SK-N-SH treated with all-trans-retinoic acid at 6 μM for 48 hours (cell line): ENCODE measurements at regions not wholly inside any gene's neighbourhood (a gene's known extent, or its start where the extent isn't known, plus 50 kb on each side); places are given as distances from the start of the nearest gene placed in this dataset.

Experiments
- ATAC-seq: fragments of 200-7000 bp; cut with Tn5 transposase; 3 replicates; pipeline ENCODE4 v1.9.1; 2020; ENCODE audit warnings: mild to moderate bottlenecking, moderate library complexity
- ARNTL ChIP-seq: fragments of 450-650 bp; formaldehyde crosslinking; IDR thresholded peaks from 2 replicates; pipeline ENCODE4 v1.5.0; 2020; ENCODE audit warnings: low read depth, mild to moderate bottlenecking, moderate library complexity, borderline replicate concordance
- BACH2 ChIP-seq: fragments of 250-450 bp; sonication (Bioruptor Pico); IDR thresholded peaks from 2 replicates; pipeline ENCODE4 v1.9.0; 2021; ENCODE audit warnings: mild to moderate bottlenecking, borderline replicate concordance
- CREB5 ChIP-seq: fragments of 250-450 bp; sonication (Bioruptor Pico); IDR thresholded peaks from 2 replicates; pipeline ENCODE4 v1.5.1; 2020; ENCODE audit warnings: low read depth, mild to moderate bottlenecking, moderate library complexity
- CSDC2 ChIP-seq: fragments of 250-450 bp; sonication (Bioruptor Pico); IDR thresholded peaks from 2 replicates; pipeline ENCODE4 v1.5.0; 2020; ENCODE audit warnings: mild to moderate bottlenecking, moderate library complexity
- ESRRG ChIP-seq: fragments of 250-450 bp; sonication (Bioruptor Pico); IDR thresholded peaks from 2 replicates; pipeline ENCODE4 v1.6.1; 2021; ENCODE audit warnings: mild to moderate bottlenecking
- GLIS3 ChIP-seq: fragments of 250-450 bp; sonication (Bioruptor Pico); IDR thresholded peaks from 2 replicates; pipeline ENCODE4 v1.5.0; 2020; ENCODE audit warnings: mild to moderate bottlenecking, moderate library complexity
- ISL1 ChIP-seq: fragments of 250-450 bp; sonication (Bioruptor Pico); IDR thresholded peaks from 2 replicates; pipeline ENCODE4 v2.1.2; 2022; ENCODE audit warnings: mild to moderate bottlenecking, moderate library complexity
- OSR1 ChIP-seq: fragments of 250-450 bp; sonication (Bioruptor Pico); IDR thresholded peaks from 2 replicates; pipeline ENCODE4 v1.8.0; 2022; ENCODE audit warnings: moderate library complexity, mild to moderate bottlenecking, inconsistent platforms
- PATZ1 ChIP-seq: fragments of 250-450 bp; sonication (Bioruptor Pico); IDR thresholded peaks from 2 replicates; pipeline ENCODE4 v1.8.0; 2020; ENCODE audit warnings: mild to moderate bottlenecking, moderate library complexity, borderline replicate concordance
- PPARA ChIP-seq: fragments of 250-450 bp; sonication (Bioruptor Pico); IDR thresholded peaks from 2 replicates; pipeline ENCODE4 v1.5.0; 2020; ENCODE audit warnings: mild to moderate bottlenecking, borderline replicate concordance
- RARB ChIP-seq: fragments of 250-450 bp; sonication (Bioruptor Pico); IDR thresholded peaks from 2 replicates; pipeline ENCODE4 v1.8.0; 2021; ENCODE audit warnings: mild to moderate bottlenecking, moderate library complexity
- TCF4 ChIP-seq: fragments of 250-450 bp; sonication (Bioruptor Pico); IDR thresholded peaks from 2 replicates; pipeline ENCODE4 v1.8.0; 2021; ENCODE audit warnings: mild to moderate bottlenecking, moderate library complexity, borderline replicate concordance
- TOX ChIP-seq: fragments of 250-450 bp; sonication (Bioruptor Pico); IDR thresholded peaks from 2 replicates; pipeline ENCODE4 v1.8.0; 2021; ENCODE audit warnings: mild to moderate bottlenecking, moderate library complexity, borderline replicate concordance
- TSHZ2 ChIP-seq: fragments of 250-450 bp; sonication (Bioruptor Pico); IDR thresholded peaks from 2 replicates; pipeline ENCODE4 v1.5.0; 2020; ENCODE audit warnings: mild to moderate bottlenecking, moderate library complexity
- ZC3H10 ChIP-seq: fragments of 250-450 bp; sonication (Bioruptor Pico); IDR thresholded peaks from 2 replicates; pipeline ENCODE4 v1.5.1; 2021; ENCODE audit warnings: mild to moderate bottlenecking, moderate library complexity
- ZFP3 ChIP-seq: fragments of 250-450 bp; sonication (Bioruptor Pico); IDR thresholded peaks from 2 replicates; pipeline ENCODE4 v1.5.0; 2020; ENCODE audit warnings: mild to moderate bottlenecking, moderate library complexity
- ZFP30 ChIP-seq: fragments of 450-650 bp; formaldehyde crosslinking; IDR thresholded peaks from 2 replicates; pipeline ENCODE4 v1.5.0; 2022; ENCODE audit warnings: mild to moderate bottlenecking, moderate library complexity
- ZNF70 ChIP-seq: fragments of 450-650 bp; formaldehyde crosslinking; IDR thresholded peaks from 2 replicates; pipeline ENCODE4 v1.5.0; 2020; ENCODE audit warnings: mild to moderate bottlenecking, moderate library complexity
- ZNF8 ChIP-seq: fragments of 450-650 bp; formaldehyde crosslinking; IDR thresholded peaks from 2 replicates; pipeline ENCODE4 v1.5.0; 2020; ENCODE audit warnings: mild to moderate bottlenecking, moderate library complexity
- TF ChIP-seq, protein P1 (sequence below): fragments of 250-450 bp; sonication (Bioruptor Pico); IDR thresholded peaks from 2 replicates; pipeline ENCODE4 v1.8.0; 2021; ENCODE audit warnings: low read depth, mild to moderate bottlenecking, moderate library complexity, borderline replicate concordance
- TF ChIP-seq, protein P2 (sequence below): fragments of 250-450 bp; sonication (Bioruptor Pico); IDR thresholded peaks from 2 replicates; pipeline ENCODE4 v1.5.1; 2021; ENCODE audit warnings: mild to moderate bottlenecking, moderate library complexity

- TF ChIP-seq, protein P1, sequence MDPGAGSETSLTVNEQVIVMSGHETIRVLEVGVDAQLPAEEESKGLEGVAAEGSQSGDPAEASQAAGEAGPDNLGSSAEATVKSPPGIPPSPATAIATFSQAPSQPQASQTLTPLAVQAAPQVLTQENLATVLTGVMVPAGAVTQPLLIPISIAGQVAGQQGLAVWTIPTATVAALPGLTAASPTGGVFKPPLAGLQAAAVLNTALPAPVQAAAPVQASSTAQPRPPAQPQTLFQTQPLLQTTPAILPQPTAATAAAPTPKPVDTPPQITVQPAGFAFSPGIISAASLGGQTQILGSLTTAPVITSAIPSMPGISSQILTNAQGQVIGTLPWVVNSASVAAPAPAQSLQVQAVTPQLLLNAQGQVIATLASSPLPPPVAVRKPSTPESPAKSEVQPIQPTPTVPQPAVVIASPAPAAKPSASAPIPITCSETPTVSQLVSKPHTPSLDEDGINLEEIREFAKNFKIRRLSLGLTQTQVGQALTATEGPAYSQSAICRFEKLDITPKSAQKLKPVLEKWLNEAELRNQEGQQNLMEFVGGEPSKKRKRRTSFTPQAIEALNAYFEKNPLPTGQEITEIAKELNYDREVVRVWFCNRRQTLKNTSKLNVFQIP (CRISPR knock-in tag): no peak
- no peak for TF ChIP-seq ISL1
- no peak for TF ChIP-seq CSDC2
- no peak for TF ChIP-seq ZFP30 (CRISPR knock-in tag)
- TF ChIP-seq, all 23 proteins: peak for 0
Observed at GRCh38 chr7:9582824-9583223, 1149.4 kb downstream of the NXPH1 start (continued).

DNA sequence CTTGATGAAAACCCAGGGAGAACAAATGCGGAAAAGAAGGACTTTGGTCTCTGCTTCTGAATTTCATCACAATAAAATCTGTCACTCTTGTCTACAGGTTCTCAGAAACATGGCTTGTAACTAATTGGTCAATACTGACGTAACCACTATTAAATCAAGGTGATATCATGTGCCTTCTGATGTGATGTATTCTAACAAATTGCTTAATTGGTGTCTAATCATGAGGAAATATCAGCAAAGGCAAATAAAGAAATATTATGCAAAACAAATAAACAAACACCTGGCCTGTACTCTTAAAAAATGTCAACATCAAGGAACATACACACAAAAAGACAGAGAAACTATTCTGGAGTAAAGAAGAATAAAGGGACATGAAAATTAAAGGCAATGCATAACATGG is 1165.0 kb downstream of the NXPH1 start:
- ATAC-seq: no peak

GRCh38 chr7:9600974-9601373 is 1167.6 kb downstream of the NXPH1 start:
- ATAC-seq: no peak
- TF ChIP-seq BACH2 (CRISPR knock-in tag): no peak
- TF ChIP-seq CSDC2: no peak
- TF ChIP-seq GLIS3 (CRISPR knock-in tag): no peak
- TF ChIP-seq ZFP30 (CRISPR knock-in tag): no peak
- TF ChIP-seq, protein P2, sequence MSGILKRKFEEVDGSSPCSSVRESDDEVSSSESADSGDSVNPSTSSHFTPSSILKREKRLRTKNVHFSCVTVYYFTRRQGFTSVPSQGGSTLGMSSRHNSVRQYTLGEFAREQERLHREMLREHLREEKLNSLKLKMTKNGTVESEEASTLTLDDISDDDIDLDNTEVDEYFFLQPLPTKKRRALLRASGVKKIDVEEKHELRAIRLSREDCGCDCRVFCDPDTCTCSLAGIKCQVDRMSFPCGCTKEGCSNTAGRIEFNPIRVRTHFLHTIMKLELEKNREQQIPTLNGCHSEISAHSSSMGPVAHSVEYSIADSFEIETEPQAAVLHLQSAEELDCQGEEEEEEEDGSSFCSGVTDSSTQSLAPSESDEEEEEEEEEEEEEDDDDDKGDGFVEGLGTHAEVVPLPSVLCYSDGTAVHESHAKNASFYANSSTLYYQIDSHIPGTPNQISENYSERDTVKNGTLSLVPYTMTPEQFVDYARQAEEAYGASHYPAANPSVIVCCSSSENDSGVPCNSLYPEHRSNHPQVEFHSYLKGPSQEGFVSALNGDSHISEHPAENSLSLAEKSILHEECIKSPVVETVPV (CRISPR knock-in tag): no peak
- TF ChIP-seq TOX (CRISPR knock-in tag): no peak
- TF ChIP-seq PATZ1 (CRISPR knock-in tag): no peak
- TF ChIP-seq ZNF70: no peak
- TF ChIP-seq ZC3H10: no peak
- no peak for TF ChIP-seq ZNF8 (CRISPR knock-in tag)

More for the DNA sequence above, 1165.0 kb downstream of the NXPH1 start:
- TF ChIP-seq ESRRG (CRISPR knock-in tag) (no peak), RARB (CRISPR knock-in tag) (no peak), TSHZ2 (CRISPR knock-in tag) (no peak), BACH2 (CRISPR knock-in tag) (no peak), ZFP30 (CRISPR knock-in tag) (no peak), ZFP3 (CRISPR knock-in tag) (no peak), ARNTL (CRISPR knock-in tag) (no peak), TCF4 (CRISPR knock-in tag) (no peak), ZNF70 (no peak), ZNF8 (CRISPR knock-in tag) (no peak), ISL1 (no peak), GLIS3 (CRISPR knock-in tag) (no peak), OSR1 (no peak), CSDC2 (no peak), TOX (CRISPR knock-in tag) (no peak), PPARA (CRISPR knock-in tag) (no peak), ZC3H10 (no peak), CREB5 (CRISPR knock-in tag) (no peak)
- TF ChIP-seq, protein P1 (CRISPR knock-in tag): no peak
